ENCODE measurements at regions not wholly inside any gene's neighbourhood (a gene's known extent, or its start where the extent isn't known, plus 50 kb on each side); places are given as distances from the start of the nearest gene placed in this dataset.

DNA sequence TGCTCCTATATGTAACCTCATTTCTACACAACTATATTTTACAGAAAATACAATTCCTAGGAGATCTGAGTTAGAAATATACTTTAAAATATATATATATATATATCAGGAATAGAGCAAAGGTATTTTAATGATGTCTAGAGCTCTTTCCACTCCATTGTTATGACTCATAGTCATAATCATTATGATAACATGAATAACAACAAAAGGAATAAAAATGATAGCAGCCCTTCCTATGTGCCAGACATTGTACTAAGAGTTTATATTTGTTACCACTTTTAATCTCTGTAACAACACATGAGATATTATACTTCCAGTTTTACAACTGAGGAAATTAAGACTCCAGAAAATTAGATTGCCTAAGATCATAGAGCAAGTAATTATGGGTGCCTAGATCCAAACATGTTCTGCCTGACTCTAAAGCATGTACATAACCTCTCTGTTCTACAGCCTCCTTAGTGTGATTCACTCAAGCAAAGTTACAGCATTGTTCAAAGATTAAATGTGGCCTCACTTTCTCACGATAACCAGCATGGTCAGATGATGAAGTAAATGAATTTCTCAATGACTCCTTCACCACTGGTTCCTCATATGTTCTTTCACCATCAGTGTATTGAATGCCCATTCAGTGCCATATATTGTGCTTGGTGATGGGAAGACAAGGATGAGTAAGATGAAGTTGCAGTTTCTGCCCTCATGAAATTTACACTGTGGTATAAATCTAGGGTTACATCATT lies 452.1 kb downstream of the EFNA5 start:
- peak; percentile 60 for TF ChIP-seq FOS (IDR thresholded peaks at IDR 0.05; ENCODE audit: borderline replicate concordance, insufficient read depth, low read length)
- peak; percentile 61 for TF ChIP-seq JUN (IDR thresholded peaks at IDR 0.05; ENCODE audit: borderline replicate concordance, insufficient read depth, insufficient read length, low read depth)
- TF ChIP-seq MAX (IDR thresholded peaks at IDR 0.05; ENCODE audit: insufficient read depth, insufficient read length), result no peak
- Histone ChIP-seq H3K27ac (ENCODE audit: insufficient read depth, low read depth, low read length) (peak overlapping the region; percentile 67), H3K9me3 (replicated peaks; ENCODE audit: control insufficient read depth, insufficient read depth, low read length) (no peaks in the 10 kb centered on the region), H3K9ac (replicated peaks; ENCODE audit: extremely low read depth, insufficient read depth, low read length) (peak overlapping the region; percentile 54), H3K4me2 (ENCODE audit: insufficient read depth, low read length) (peak overlapping the region; percentile 14), H3K4me1 (ENCODE audit: control insufficient read depth, extremely low read depth, insufficient read depth, low read length) (peaks cover 21% of the 10 kb centered on the region), H3K79me2 (ENCODE audit: control insufficient read depth, insufficient read depth, low read length) (no peaks in the 10 kb centered on the region), H3K27me3 (ENCODE audit: control insufficient read depth in 2 of 2, insufficient read depth in 2 of 2, low read length in 2 of 2) (no peaks in the 10 kb centered on the region), H3K4me3 (replicated peaks in 1 of 3; ENCODE audit: insufficient read depth in 1 of 3, low read depth in 1 of 3, low read length in 3 of 3) (no peak overlapping the region), H4K20me1 (replicated peaks; ENCODE audit: control insufficient read depth, extremely low read depth, insufficient read depth, low read length) (no peaks in the 10 kb centered on the region), H2AFZ (ENCODE audit: low read depth, low read length) (peak overlapping the region; percentile 21), H3K36me3 (ENCODE audit: control insufficient read depth in 2 of 2, extremely low read depth in 1 of 2, insufficient read depth in 2 of 2, low read length in 2 of 2) (no peaks in the 10 kb centered on the region), H3K9me1 (replicated peaks; ENCODE audit: control insufficient read depth, extremely low read depth, insufficient read depth, low read length) (no peaks in the 10 kb centered on the region)
- intact Hi-C loops (cut with micrococcal nuclease), result no loop called here
- FAIRE-seq (peak; percentile 66), DNase-seq (ENCODE audit: low read depth, low spot score) (peak; percentile 82)
- no TSS peak for BruUV-seq (replicated peaks)
- dilution Hi-C loops (cut with MboI; ENCODE audit: extremely low pct_ligation_motif_present, low sequenced_read_pairs), result no loop called here
- ChIA-PET POLR2A (no interaction called here), CTCF (interaction anchor here (1.0 to 1.4 kb wide), 3 partner anchors 14 to 949 kb away, joined by 3 read pairs; no protein-coding TSS in a partner anchor)

DNA sequence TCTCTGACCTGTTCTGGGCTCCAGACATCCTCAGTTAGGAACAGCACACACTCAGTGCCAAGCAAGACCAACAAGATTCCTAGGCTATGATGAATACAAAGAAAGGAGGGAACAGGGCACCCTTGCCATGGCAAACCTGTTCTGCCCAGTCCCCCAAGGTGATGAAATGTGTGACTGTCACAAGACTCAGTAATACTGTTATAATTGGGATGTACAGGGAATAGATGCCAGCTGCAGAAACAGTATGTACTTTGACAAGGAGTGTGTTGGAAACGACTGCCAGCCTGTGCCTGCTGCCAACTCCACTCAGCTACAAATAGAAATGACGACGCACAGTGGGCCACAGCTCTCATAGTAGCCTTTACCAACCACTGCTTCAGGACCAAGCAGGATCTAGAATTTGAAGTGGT lies 453.0 kb downstream of the EFNA5 start:
- intact Hi-C loops (cut with micrococcal nuclease) (no loop called here), dilution Hi-C loops (cut with MboI; ENCODE audit: extremely low pct_ligation_motif_present, low sequenced_read_pairs) (no loop called here)
- POLR2A ChIA-PET, result no interaction called here
- Histone ChIP-seq H3K27ac (ENCODE audit: insufficient read depth, low read depth, low read length) (peak overlapping the region; percentile 37), H3K4me1 (ENCODE audit: control insufficient read depth, extremely low read depth, insufficient read depth, low read length) (peaks cover 21% of the 10 kb centered on the region), H3K4me3 (replicated peaks in 1 of 3; ENCODE audit: insufficient read depth in 1 of 3, low read depth in 1 of 3, low read length in 3 of 3) (no peak overlapping the region), H3K79me2 (ENCODE audit: control insufficient read depth, insufficient read depth, low read length) (no peaks in the 10 kb centered on the region), H3K9me3 (replicated peaks; ENCODE audit: control insufficient read depth, insufficient read depth, low read length) (no peaks in the 10 kb centered on the region), H3K27me3 (ENCODE audit: control insufficient read depth in 2 of 2, insufficient read depth in 2 of 2, low read length in 2 of 2) (no peaks in the 10 kb centered on the region), H4K20me1 (replicated peaks; ENCODE audit: control insufficient read depth, extremely low read depth, insufficient read depth, low read length) (no peaks in the 10 kb centered on the region), H2AFZ (ENCODE audit: low read depth, low read length) (peak overlapping the region; percentile 6), H3K9ac (replicated peaks; ENCODE audit: extremely low read depth, insufficient read depth, low read length) (no peak overlapping the region), H3K36me3 (ENCODE audit: control insufficient read depth in 2 of 2, extremely low read depth in 1 of 2, insufficient read depth in 2 of 2, low read length in 2 of 2) (no peaks in the 10 kb centered on the region), H3K9me1 (replicated peaks; ENCODE audit: control insufficient read depth, extremely low read depth, insufficient read depth, low read length) (no peaks in the 10 kb centered on the region), H3K4me2 (ENCODE audit: insufficient read depth, low read length) (no peak overlapping the region)
- no TSS peak for BruUV-seq (replicated peaks)
- no peak for TF ChIP-seq POLR2A (IDR thresholded peaks at IDR 0.05; ENCODE audit: low read depth, low read length)
- TF ChIP-seq FOS (IDR thresholded peaks at IDR 0.05; ENCODE audit: borderline replicate concordance, insufficient read depth, low read length), result no peak
- TF ChIP-seq, protein P1, sequence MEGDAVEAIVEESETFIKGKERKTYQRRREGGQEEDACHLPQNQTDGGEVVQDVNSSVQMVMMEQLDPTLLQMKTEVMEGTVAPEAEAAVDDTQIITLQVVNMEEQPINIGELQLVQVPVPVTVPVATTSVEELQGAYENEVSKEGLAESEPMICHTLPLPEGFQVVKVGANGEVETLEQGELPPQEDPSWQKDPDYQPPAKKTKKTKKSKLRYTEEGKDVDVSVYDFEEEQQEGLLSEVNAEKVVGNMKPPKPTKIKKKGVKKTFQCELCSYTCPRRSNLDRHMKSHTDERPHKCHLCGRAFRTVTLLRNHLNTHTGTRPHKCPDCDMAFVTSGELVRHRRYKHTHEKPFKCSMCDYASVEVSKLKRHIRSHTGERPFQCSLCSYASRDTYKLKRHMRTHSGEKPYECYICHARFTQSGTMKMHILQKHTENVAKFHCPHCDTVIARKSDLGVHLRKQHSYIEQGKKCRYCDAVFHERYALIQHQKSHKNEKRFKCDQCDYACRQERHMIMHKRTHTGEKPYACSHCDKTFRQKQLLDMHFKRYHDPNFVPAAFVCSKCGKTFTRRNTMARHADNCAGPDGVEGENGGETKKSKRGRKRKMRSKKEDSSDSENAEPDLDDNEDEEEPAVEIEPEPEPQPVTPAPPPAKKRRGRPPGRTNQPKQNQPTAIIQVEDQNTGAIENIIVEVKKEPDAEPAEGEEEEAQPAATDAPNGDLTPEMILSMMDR (IDR thresholded peaks at IDR 0.05; ENCODE audit: extremely low read depth in 1 of 2, insufficient read depth in 1 of 2, low read depth in 1 of 2, low read length in 2 of 2), result no peak
- no peak for TF ChIP-seq MAX (IDR thresholded peaks at IDR 0.05; ENCODE audit: insufficient read depth, insufficient read length)
- no peak for TF ChIP-seq POLR2AphosphoS5 (IDR thresholded peaks at IDR 0.05; ENCODE audit: insufficient read depth, low read depth, low read length)
- TF ChIP-seq JUN (IDR thresholded peaks at IDR 0.05; ENCODE audit: borderline replicate concordance, insufficient read depth, insufficient read length, low read depth), result no peak
- CTCF ChIA-PET, result interaction anchor here (1.0 to 1.4 kb wide), 3 partner anchors 13 to 948 kb away, joined by 3 read pairs; no protein-coding TSS in a partner anchor
- peak; percentile 33 for DNase-seq (ENCODE audit: low read depth, low spot score)
- FAIRE-seq, result no peak

All from endothelial cell of umbilical vein (primary cell).